ENCODE measurements at regions not wholly inside any gene's neighbourhood (a gene's known extent, or its start where the extent isn't known, plus 50 kb on each side); places are given as distances from the start of the nearest gene placed in this dataset.

DNA sequence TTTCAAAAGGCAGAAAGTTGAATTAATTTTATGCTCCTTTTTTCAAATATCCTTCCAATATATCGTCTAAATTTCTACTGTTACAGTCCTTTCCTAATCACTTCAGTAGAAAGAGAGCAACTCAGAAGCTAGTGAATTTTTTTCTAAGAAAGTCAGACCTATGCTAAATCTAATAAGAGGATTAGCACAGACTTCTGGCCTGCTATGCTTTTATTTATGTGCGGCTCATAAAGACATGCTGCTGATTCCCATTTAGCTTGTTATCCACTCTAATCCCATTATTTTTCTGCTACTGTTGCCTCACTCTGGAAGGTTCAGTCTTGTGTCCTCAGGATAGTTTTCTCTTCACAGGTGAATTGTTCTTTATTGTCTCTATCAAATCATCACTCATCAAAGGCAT is 473.5 kb upstream of the FAM241A start:
- no peak overlapping the region for H3K4me3 ChIP-seq (ENCODE audit: low read depth, low read length)
- DNase-seq (ENCODE audit: low read depth) = no peak
- no peak for TF ChIP-seq CTCF (IDR thresholded peaks at IDR 0.05; ENCODE audit: insufficient read depth, low read length)

GRCh38 chr4:111675746-111676145 is 469.5 kb upstream of the FAM241A start:
- no peak for DNase-seq (ENCODE audit: low read depth)
- no peak for TF ChIP-seq CTCF (IDR thresholded peaks at IDR 0.05; ENCODE audit: insufficient read depth, low read length)
- no peak overlapping the region for H3K4me3 ChIP-seq (ENCODE audit: low read depth, low read length)

DNA sequence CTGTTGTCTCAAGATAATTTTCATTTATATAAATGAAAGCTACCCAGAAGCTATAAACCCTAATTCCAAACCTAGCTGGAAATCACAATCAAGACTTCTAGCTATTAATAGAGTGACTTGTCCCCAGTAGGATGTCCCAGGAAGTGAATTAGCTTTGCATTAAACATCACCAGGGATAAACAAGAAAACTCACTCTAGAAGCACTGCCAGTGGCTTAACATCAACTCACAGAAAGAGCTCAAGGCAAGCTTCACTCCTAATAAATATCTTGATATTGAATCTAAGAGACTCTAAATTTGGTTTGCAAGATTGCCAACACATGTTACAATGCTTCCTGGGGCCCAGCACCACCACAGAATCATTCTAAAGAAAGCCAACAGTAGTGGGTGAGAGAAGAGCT is 468.7 kb upstream of the FAM241A start:
- no peak overlapping the region for H3K4me3 ChIP-seq (ENCODE audit: low read depth, low read length)
- TF ChIP-seq CTCF (IDR thresholded peaks at IDR 0.05; ENCODE audit: insufficient read depth, low read length) = no peak
- DNase-seq (ENCODE audit: low read depth) = no peak

GRCh38 chr4:111678479-111678878 is 466.8 kb upstream of the FAM241A start:
- no peak overlapping the region for H3K4me3 ChIP-seq (ENCODE audit: low read depth, low read length)
- no peak for TF ChIP-seq CTCF (IDR thresholded peaks at IDR 0.05; ENCODE audit: insufficient read depth, low read length)
- DNase-seq (ENCODE audit: low read depth) = peak; percentile 74

- no peak for TF ChIP-seq CTCF (IDR thresholded peaks at IDR 0.05; ENCODE audit: insufficient read depth, low read length)
- no peak for DNase-seq (ENCODE audit: low read depth)
- no peak overlapping the region for H3K4me3 ChIP-seq (ENCODE audit: low read depth, low read length)
Measured at GRCh38 chr4:111678908-111679307, 466.3 kb upstream of the FAM241A start.

DNA sequence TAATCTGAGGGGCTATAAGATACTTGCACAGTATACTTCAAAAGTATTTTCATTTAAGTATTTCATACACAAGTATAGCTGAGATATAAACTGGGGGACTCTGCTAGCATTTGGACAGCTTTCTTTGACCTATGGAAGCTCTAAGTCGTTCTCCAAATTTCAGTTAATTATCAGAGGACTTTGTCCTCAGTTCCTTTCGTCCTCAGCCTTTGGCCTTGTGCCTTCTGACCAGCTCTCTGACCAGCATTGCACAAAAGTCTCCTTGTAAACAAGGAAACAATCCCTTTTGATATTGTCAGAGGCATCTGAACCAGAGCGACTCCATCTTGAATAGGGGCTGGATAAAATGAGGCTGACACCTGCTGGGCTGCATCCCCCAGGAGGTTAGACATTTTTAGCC is 464.0 kb upstream of the FAM241A start:
- no peak for DNase-seq (ENCODE audit: low read depth)
- TF ChIP-seq CTCF (IDR thresholded peaks at IDR 0.05; ENCODE audit: insufficient read depth, low read length) = no peak

DNA sequence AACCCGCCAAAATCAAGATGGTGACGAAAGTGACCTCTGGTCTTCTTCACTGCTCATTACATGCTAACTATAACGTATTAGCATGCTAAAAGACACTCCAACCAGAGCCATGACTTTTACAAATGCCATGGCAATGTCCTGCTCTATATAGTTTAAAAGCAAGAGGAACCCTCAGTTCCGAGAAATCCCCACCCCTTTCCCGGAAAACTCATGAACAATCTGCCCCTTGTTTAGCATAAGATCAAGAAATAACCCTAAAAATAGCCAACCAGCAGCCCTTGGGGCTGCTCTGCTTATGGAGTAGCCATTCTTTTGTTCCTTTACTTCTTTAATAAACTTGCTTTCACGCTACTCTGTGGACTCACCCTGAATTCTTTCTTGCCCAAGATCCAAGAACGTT is 463.5 kb upstream of the FAM241A start:
- H3K4me3 ChIP-seq (ENCODE audit: low read depth, low read length) = no peak overlapping the region
- TF ChIP-seq CTCF (IDR thresholded peaks at IDR 0.05; ENCODE audit: insufficient read depth, low read length) = no peak
- DNase-seq (ENCODE audit: low read depth) = no peak

More for the DNA sequence above, 464.0 kb upstream of the FAM241A start:
- no peak overlapping the region for H3K4me3 ChIP-seq (ENCODE audit: low read depth, low read length)
